Smooth muscle cell (in vitro differentiated cells): ENCODE measurements at regions not wholly inside any gene's neighbourhood (a gene's known extent, or its start where the extent isn't known, plus 50 kb on each side); places are given as distances from the start of the nearest gene placed in this dataset.

Experiments used
- DNase-seq: peaks from one replicate; lab custom pipeline; 2025; ENCODE audit not compliant: unreplicated experiment; lab: John Stamatoyannopoulos, UW
- H2AFZ ChIP-seq: fragments of 200-600 bp; sonication (generic); 2 replicates; pipeline ENCODE4 v1.6.0; 2016; ENCODE audit warnings: antibody characterized with exemption, low read depth, mild to moderate bottlenecking
- H3F3A ChIP-seq: fragments of 200-600 bp; sonication (generic); 2 replicates; pipeline ENCODE4 v1.6.0; 2017; ENCODE audit warnings: antibody characterized with exemption, low read depth
- H3K27ac ChIP-seq: fragments of 200-600 bp; sonication (generic); 2 replicates; pipeline ENCODE4 v1.5.1; 2016; ENCODE audit warnings: low read depth, mild to moderate bottlenecking
- H3K27me3 ChIP-seq: fragments of 200-600 bp; sonication (generic); 2 replicates; pipeline ENCODE4 v1.6.1; 2016; ENCODE audit warnings: low read depth, mild to moderate bottlenecking
- H3K36me3 ChIP-seq: fragments of 200-600 bp; sonication (generic); 2 replicates; pipeline ENCODE4 v1.5.1; 2016; ENCODE audit warnings: low read depth
- H3K4me1 ChIP-seq: fragments of 200-600 bp; sonication (generic); 2 replicates; pipeline ENCODE4 v1.5.1; 2016; ENCODE audit warnings: low read depth
- H3K4me2 ChIP-seq: fragments of 200-600 bp; sonication (generic); 2 replicates; pipeline ENCODE4 v1.6.0; 2016; ENCODE audit warnings: mild to moderate bottlenecking
- H3K4me3 ChIP-seq: fragments of 200-600 bp; sonication (generic); 2 replicates; pipeline ENCODE4 v1.5.1; 2016; ENCODE audit warnings: mild to moderate bottlenecking
- H3K79me2 ChIP-seq: fragments of 200-600 bp; sonication (generic); 2 replicates; pipeline ENCODE4 v1.6.0; 2016; ENCODE audit warnings: low read depth, mild to moderate bottlenecking
- H3K9ac ChIP-seq: fragments of 200-600 bp; sonication (generic); 2 replicates; pipeline ENCODE4 v1.6.0; 2016; ENCODE audit warnings: low read depth
- H3K9me3 ChIP-seq: fragments of 200-600 bp; sonication (generic); replicated peaks from 2 replicates; pipeline ENCODE4 v1.5.1; 2016; ENCODE audit warnings: low read depth
- H4K20me1 ChIP-seq: fragments of 200-600 bp; sonication (generic); 2 replicates; pipeline ENCODE4 v1.6.0; 2016; ENCODE audit warnings: low read depth
- CTCF ChIP-seq: fragments of 200-600 bp; sonication (generic); IDR thresholded peaks from 2 replicates; pipeline ENCODE4 v1.5.1; 2017; ENCODE audit warnings: borderline replicate concordance, mild to moderate bottlenecking, antibody characterized with exemption; ENCODE audit not compliant: insufficient read depth, poor library complexity, severe bottlenecking
- WGBS: methylation state at CpG from one replicate; pipeline ENCODE4 v1.1.7; 2016; ENCODE audit warnings: low lambda C conversion rate; 5-methylcytosine and 5-hydroxymethylcytosine counted together

- no peak overlapping the region for H3K9ac ChIP-seq
- WGBS, result 71% methylated on average over 1 of the region's 1 CpG
- no peak overlapping the region for H3K4me2 ChIP-seq
- no peaks in the 10 kb centered on the region for H3K36me3 ChIP-seq
- no peaks in the 10 kb centered on the region for H3F3A ChIP-seq
- H3K79me2 ChIP-seq, result no peaks in the 10 kb centered on the region
- H3K4me3 ChIP-seq, result no peak overlapping the region
- H2AFZ ChIP-seq, result no peak overlapping the region
- no peaks in the 10 kb centered on the region for H3K9me3 ChIP-seq
- H3K27ac ChIP-seq, result no peak overlapping the region
- no peak for DNase-seq
- H3K27me3 ChIP-seq, result no peaks in the 10 kb centered on the region
- H3K4me1 ChIP-seq, result no peaks in the 10 kb centered on the region
- TF ChIP-seq CTCF, result no peak
- no peaks in the 10 kb centered on the region for H4K20me1 ChIP-seq
These were observed 1477.7 kb downstream of the RAPGEF2 start for GRCh38 chr4:160580581-160580980.

GRCh38 chr4:160592258-160592657 lies 1489.4 kb downstream of the RAPGEF2 start:
- no peak for TF ChIP-seq CTCF
- peaks cover 3% of the 10 kb centered on the region for H3K27me3 ChIP-seq
- WGBS, result 42% methylated on average over 4 of the region's 4 CpGs

GRCh38 chr4:160595646-160596045 lies 1492.8 kb downstream of the RAPGEF2 start:
- no peak for TF ChIP-seq CTCF
- Histone ChIP-seq H3K27ac (no peak overlapping the region), H3K9me3 (no peaks in the 10 kb centered on the region), H4K20me1 (no peaks in the 10 kb centered on the region), H3K9ac (no peak overlapping the region), H3K4me3 (no peak overlapping the region), H3K4me1 (peaks cover 8% of the 10 kb centered on the region), H3F3A (no peaks in the 10 kb centered on the region), H2AFZ (no peak overlapping the region), H3K36me3 (no peaks in the 10 kb centered on the region), H3K4me2 (no peak overlapping the region), H3K79me2 (no peaks in the 10 kb centered on the region), H3K27me3 (peaks cover 10% of the 10 kb centered on the region)
- no peak for DNase-seq
- WGBS, result 91% methylated on average over 5 of the region's 5 CpGs

More at GRCh38 chr4:160592258-160592657, 1489.4 kb downstream of the RAPGEF2 start:
- no peaks in the 10 kb centered on the region for H3K79me2 ChIP-seq
- DNase-seq, result no peak
- no peaks in the 10 kb centered on the region for H4K20me1 ChIP-seq
- H3K4me3 ChIP-seq, result no peak overlapping the region
- H3K9me3 ChIP-seq, result no peaks in the 10 kb centered on the region
- H2AFZ ChIP-seq, result no peak overlapping the region
- peaks cover 8% of the 10 kb centered on the region for H3K4me1 ChIP-seq
- no peaks in the 10 kb centered on the region for H3K36me3 ChIP-seq
- no peak overlapping the region for H3K4me2 ChIP-seq
- no peak overlapping the region for H3K27ac ChIP-seq
- H3K9ac ChIP-seq, result no peak overlapping the region
- no peaks in the 10 kb centered on the region for H3F3A ChIP-seq

GRCh38 chr4:160604541-160604940 lies 1501.7 kb downstream of the RAPGEF2 start:
- 69% methylated on average over 4 of the region's 4 CpGs for WGBS
- H3K79me2 ChIP-seq, result no peaks in the 10 kb centered on the region
- no peaks in the 10 kb centered on the region for H4K20me1 ChIP-seq
- H3K4me1 ChIP-seq, result no peaks in the 10 kb centered on the region
- no peaks in the 10 kb centered on the region for H3K9me3 ChIP-seq
- no peak for DNase-seq
- no peak overlapping the region for H3K4me2 ChIP-seq
- no peak overlapping the region for H3K4me3 ChIP-seq
- H3F3A ChIP-seq, result no peaks in the 10 kb centered on the region
- peaks cover 7% of the 10 kb centered on the region for H3K27me3 ChIP-seq
- H2AFZ ChIP-seq, result no peak overlapping the region
- H3K36me3 ChIP-seq, result no peaks in the 10 kb centered on the region
- no peak overlapping the region for H3K9ac ChIP-seq
- TF ChIP-seq CTCF, result no peak
- H3K27ac ChIP-seq, result no peak overlapping the region
